ENCODE measurements at regions not wholly inside any gene's neighbourhood (a gene's known extent, or its start where the extent isn't known, plus 50 kb on each side); places are given as distances from the start of the nearest gene placed in this dataset.

DNA sequence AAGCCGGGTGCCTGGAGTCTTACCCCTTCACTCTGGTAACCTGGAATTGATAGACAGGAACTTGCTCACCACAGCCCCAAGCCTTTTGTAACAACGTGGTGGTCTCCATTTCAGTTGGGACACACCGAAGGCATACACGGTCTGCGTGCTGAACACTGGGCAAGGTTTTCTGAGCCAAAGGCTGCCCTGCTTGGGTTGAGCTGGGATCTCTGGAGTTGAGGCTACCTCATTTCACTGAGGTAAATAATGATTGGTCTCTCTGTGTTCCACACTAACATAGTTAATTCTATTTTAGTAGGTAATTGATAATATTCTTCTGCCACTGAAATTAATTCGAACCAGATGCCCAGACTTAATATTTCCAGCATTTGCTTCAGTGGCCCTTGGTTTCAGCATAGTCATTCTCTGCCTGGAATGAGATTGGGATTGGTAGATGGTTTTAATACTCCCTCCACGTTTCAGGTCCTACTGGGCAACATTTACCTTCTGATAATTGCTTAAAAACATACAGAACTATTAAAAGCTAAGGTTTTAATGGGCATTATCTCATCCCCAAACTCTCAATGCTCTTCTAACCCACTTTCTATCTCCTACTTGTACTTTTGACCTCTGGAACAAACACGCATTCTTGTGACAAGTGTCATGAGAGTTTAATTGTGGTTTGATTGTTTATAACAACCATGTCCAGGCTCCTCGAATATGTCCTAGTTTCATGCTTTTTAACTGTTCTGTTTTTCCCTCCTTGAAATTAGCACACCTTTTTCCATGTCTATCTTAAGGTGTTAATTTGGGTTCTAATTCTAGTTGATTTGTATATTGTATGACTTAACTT, 202.3 kb upstream of the KLF6 start:
- dilution Hi-C loops (cut with MboI; ENCODE audit: extremely low pct_ligation_motif_present, low sequenced_read_pairs): no loop called here
- H3K4me1 ChIP-seq (ENCODE audit: control insufficient read depth, extremely low read depth, insufficient read depth, low read length): peaks cover 4% of the 10 kb centered on the region
- DNase-seq (ENCODE audit: low read depth, low spot score) (no peak), FAIRE-seq (no peak)
- intact Hi-C loops (cut with micrococcal nuclease): no loop called here
- ChIA-PET POLR2A (no interaction called here), CTCF (interaction anchor here (1.0 kb wide), 1 partner anchor 177 kb away, joined by 4 read pairs; no protein-coding TSS in a partner anchor)
- no peak overlapping the region for H3K9ac ChIP-seq (replicated peaks; ENCODE audit: extremely low read depth, insufficient read depth, low read length)
- TF ChIP-seq, protein P1, sequence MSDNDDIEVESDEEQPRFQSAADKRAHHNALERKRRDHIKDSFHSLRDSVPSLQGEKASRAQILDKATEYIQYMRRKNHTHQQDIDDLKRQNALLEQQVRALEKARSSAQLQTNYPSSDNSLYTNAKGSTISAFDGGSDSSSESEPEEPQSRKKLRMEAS (IDR thresholded peaks at IDR 0.05; ENCODE audit: insufficient read depth, insufficient read length): no peak
- TF ChIP-seq, protein P2, sequence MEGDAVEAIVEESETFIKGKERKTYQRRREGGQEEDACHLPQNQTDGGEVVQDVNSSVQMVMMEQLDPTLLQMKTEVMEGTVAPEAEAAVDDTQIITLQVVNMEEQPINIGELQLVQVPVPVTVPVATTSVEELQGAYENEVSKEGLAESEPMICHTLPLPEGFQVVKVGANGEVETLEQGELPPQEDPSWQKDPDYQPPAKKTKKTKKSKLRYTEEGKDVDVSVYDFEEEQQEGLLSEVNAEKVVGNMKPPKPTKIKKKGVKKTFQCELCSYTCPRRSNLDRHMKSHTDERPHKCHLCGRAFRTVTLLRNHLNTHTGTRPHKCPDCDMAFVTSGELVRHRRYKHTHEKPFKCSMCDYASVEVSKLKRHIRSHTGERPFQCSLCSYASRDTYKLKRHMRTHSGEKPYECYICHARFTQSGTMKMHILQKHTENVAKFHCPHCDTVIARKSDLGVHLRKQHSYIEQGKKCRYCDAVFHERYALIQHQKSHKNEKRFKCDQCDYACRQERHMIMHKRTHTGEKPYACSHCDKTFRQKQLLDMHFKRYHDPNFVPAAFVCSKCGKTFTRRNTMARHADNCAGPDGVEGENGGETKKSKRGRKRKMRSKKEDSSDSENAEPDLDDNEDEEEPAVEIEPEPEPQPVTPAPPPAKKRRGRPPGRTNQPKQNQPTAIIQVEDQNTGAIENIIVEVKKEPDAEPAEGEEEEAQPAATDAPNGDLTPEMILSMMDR (IDR thresholded peaks at IDR 0.05; ENCODE audit: extremely low read depth in 1 of 2, insufficient read depth in 1 of 2, low read depth in 1 of 2, low read length in 2 of 2): no peak
- no peak for TF ChIP-seq GATA2 (IDR thresholded peaks at IDR 0.05; ENCODE audit: insufficient read depth, insufficient read length, low read depth, low read length)
- TF ChIP-seq FOS (IDR thresholded peaks at IDR 0.05; ENCODE audit: borderline replicate concordance, insufficient read depth, low read length): no peak
- TF ChIP-seq EZH2 (IDR thresholded peaks at IDR 0.05; ENCODE audit: borderline replicate concordance, low read depth, low read length, severe bottlenecking): no peak
- TF ChIP-seq POLR2A (IDR thresholded peaks at IDR 0.05; ENCODE audit: low read depth, low read length): no peak
- TF ChIP-seq POLR2AphosphoS5 (IDR thresholded peaks at IDR 0.05; ENCODE audit: insufficient read depth, low read depth, low read length): no peak
- TF ChIP-seq MYC (IDR thresholded peaks at IDR 0.05; ENCODE audit: low read depth, low read length): no peak
- no peak for TF ChIP-seq JUN (IDR thresholded peaks at IDR 0.05; ENCODE audit: borderline replicate concordance, insufficient read depth, insufficient read length, low read depth)
- no peaks in the 10 kb centered on the region for H3K79me2 ChIP-seq (ENCODE audit: control insufficient read depth, insufficient read depth, low read length)
- no peak overlapping the region for H2AFZ ChIP-seq (ENCODE audit: low read depth, low read length)
- H3K36me3 ChIP-seq (ENCODE audit: control insufficient read depth in 2 of 2, extremely low read depth in 1 of 2, insufficient read depth in 2 of 2, low read length in 2 of 2): no peaks in the 10 kb centered on the region
- no peaks in the 10 kb centered on the region for H3K9me1 ChIP-seq (replicated peaks; ENCODE audit: control insufficient read depth, extremely low read depth, insufficient read depth, low read length)
- H3K27ac ChIP-seq (ENCODE audit: insufficient read depth, low read depth, low read length): no peak overlapping the region
- H4K20me1 ChIP-seq (replicated peaks; ENCODE audit: control insufficient read depth, extremely low read depth, insufficient read depth, low read length): no peaks in the 10 kb centered on the region
- H3K4me2 ChIP-seq (ENCODE audit: insufficient read depth, low read length): no peak overlapping the region
- H3K4me3 ChIP-seq (replicated peaks in 1 of 3; ENCODE audit: insufficient read depth in 1 of 3, low read depth in 1 of 3, low read length in 3 of 3): no peak overlapping the region
- no TSS peak for BruUV-seq (replicated peaks)
- no peaks in the 10 kb centered on the region for H3K27me3 ChIP-seq (ENCODE audit: control insufficient read depth in 2 of 2, insufficient read depth in 2 of 2, low read length in 2 of 2)
- no peaks in the 10 kb centered on the region for H3K9me3 ChIP-seq (replicated peaks; ENCODE audit: control insufficient read depth, insufficient read depth, low read length)
